GM19035 (cell line): ENCODE measurements at regions not wholly inside any gene's neighbourhood (a gene's known extent, or its start where the extent isn't known, plus 50 kb on each side); places are given as distances from the start of the nearest gene placed in this dataset.

Experiments used
- ATAC-seq: cut with Tn5 transposase; IDR thresholded peaks from one replicate; pipeline ENCODE4 v1.9.1; 2021; ENCODE audit not compliant: unreplicated experiment

GRCh38 chr4:152117933-152118507 is 357.2 kb upstream of the GATB start:
- ATAC-seq: no peak

GRCh38 chr4:152117520-152117919 is 356.7 kb upstream of the GATB start:
- no peak for ATAC-seq

GRCh38 chr4:152117054-152117453 is 356.2 kb upstream of the GATB start:
- ATAC-seq: no peak

- ATAC-seq: no peak
Observed at GRCh38 chr4:152115794-152116193, 355.0 kb upstream of the GATB start.

GRCh38 chr4:152115118-152115517 is 354.3 kb upstream of the GATB start:
- no peak for ATAC-seq

- no peak for ATAC-seq
Observed at GRCh38 chr4:152114562-152114961, 353.8 kb upstream of the GATB start.

- ATAC-seq: peak; percentile 71
Observed at GRCh38 chr4:152112887-152113286, 352.1 kb upstream of the GATB start.

GRCh38 chr4:152112190-152112589 is 351.4 kb upstream of the GATB start:
- ATAC-seq: no peak

- ATAC-seq: no peak
Observed at GRCh38 chr4:152110780-152111179, 350.0 kb upstream of the GATB start.

- ATAC-seq: no peak
Observed at GRCh38 chr4:152109531-152110509, 349.0 kb upstream of the GATB start.

- no peak for ATAC-seq
Observed at GRCh38 chr4:152107736-152108500, 347.1 kb upstream of the GATB start.

GRCh38 chr4:152106781-152107321 is 346.0 kb upstream of the GATB start:
- ATAC-seq: no peak

GRCh38 chr4:152106113-152106763 is 345.4 kb upstream of the GATB start:
- ATAC-seq: no peak

- no peak for ATAC-seq
Observed at GRCh38 chr4:152104901-152105357, 344.1 kb upstream of the GATB start.

- ATAC-seq: no peak
Observed at GRCh38 chr4:152104356-152104755, 343.5 kb upstream of the GATB start.

GRCh38 chr4:152103181-152103901 is 342.5 kb upstream of the GATB start:
- ATAC-seq: no peak

GRCh38 chr4:152102436-152103000 is 341.7 kb upstream of the GATB start:
- ATAC-seq: no peak

GRCh38 chr4:152101556-152102435 is 341.0 kb upstream of the GATB start:
- no peak for ATAC-seq
